Spleen (tissue), 11 donors: ENCODE measurements at regions not wholly inside any gene's neighbourhood (a gene's known extent, or its start where the extent isn't known, plus 50 kb on each side); places are given as distances from the start of the nearest gene placed in this dataset.
A peak's percentile ranks its signal among the peaks of the same experiment; 100 is the strongest.
"Not testable (repeated sequence)": the region's sequence is repeated elsewhere in the genome, so short reads cannot be mapped to it uniquely, and the experiment has no call there.

Experiments used
- DNase-seq: peaks from one replicate; pipeline ENCODE4 v3.0.0-alpha.2; 2020
- H3K27ac ChIP-seq, 8 donors: fragments of 200-600 bp; sonication (generic) in 7 of 8; 1 replicate in 4 of 8; 2 replicates in 4 of 8; pipeline versions ENCODE4 v1.5.0 to v1.8.0; 2016 to 2021; ENCODE audit warnings: inconsistent platforms in 4 of 8, mild to moderate bottlenecking in 4 of 8, moderate library complexity in 1 of 8
- H3K27me3 ChIP-seq, 7 donors: fragments of 200-600 bp; sonication (generic) in 6 of 7; replicated peaks in 1 of 7; 1 replicate in 4 of 7; 2 replicates in 3 of 7; pipeline versions ENCODE4 v1.5.0 to v1.8.0; 2016 to 2021; ENCODE audit warnings: inconsistent platforms in 3 of 7, mild to moderate bottlenecking in 1 of 7
- H3K36me3 ChIP-seq, 6 donors: fragments of 200-600 bp; sonication (generic) in 5 of 6; 1 replicate in 4 of 6; 2 replicates in 2 of 6; pipeline versions ENCODE4 v1.5.0 to v1.8.0; 2016 to 2021; ENCODE audit warnings: inconsistent platforms in 2 of 6
- H3K4me1 ChIP-seq, 6 donors: fragments of 200-600 bp; sonication (generic) in 5 of 6; 1 replicate in 3 of 6; 2 replicates in 3 of 6; pipeline versions ENCODE4 v1.5.0 to v1.8.0; 2016 to 2021; ENCODE audit warnings: inconsistent platforms in 3 of 6
- H3K4me3 ChIP-seq, 8 donors: fragments of 200-600 bp; sonication (generic) in 7 of 8; 1 replicate in 4 of 8; 2 replicates in 4 of 8; pipeline versions ENCODE4 v1.5.0 to v1.8.0; 2016 to 2021; ENCODE audit warnings: inconsistent platforms in 4 of 8, mild to moderate bottlenecking in 4 of 8, moderate library complexity in 2 of 8
- H3K9me3 ChIP-seq, 8 donors: fragments of 200-600 bp; sonication (generic) in 7 of 8; 1 replicate in 4 of 8; 2 replicates in 4 of 8; pipeline versions ENCODE4 v1.5.0 to v1.8.0; 2016 to 2021; ENCODE audit warnings: inconsistent platforms in 4 of 8
- POLR2A ChIP-seq, 3 donors: fragments of 450-650 bp; IDR thresholded peaks; one replicate each; pipeline ENCODE4 v1.5.1; 2017; ENCODE audit warnings: antibody characterized with exemption in 3 of 3, mild to moderate bottlenecking in 1 of 3
- POLR2AphosphoS5 ChIP-seq, 3 donors: sonication (generic); formaldehyde crosslinking; IDR thresholded peaks; one replicate each; pipeline ENCODE4 v1.5.1; 2017; ENCODE audit warnings: antibody characterized with exemption in 3 of 3
- WGBS, 5 donors: extraction: QIAGEN DNeasy Blood & Tissue Kit in 3 of 5; methylation state at CpG; one replicate each; pipeline versions ENCODE4 v1.1.5 to v1.1.7; 2013 to 2018; 5-methylcytosine and 5-hydroxymethylcytosine counted together
- intact Hi-C: fragments of 100-400 bp; cut with DNase I; formaldehyde crosslinking; loops from one replicate; pipeline ENCODE4 v1.15.0; 2023; ENCODE audit warnings: low total_unique reads
- TF ChIP-seq, protein P1 (sequence below), 11 experiments: fragments of 200-600 bp in 7 of 11; fragments of 450-650 bp in 4 of 11; sonication (generic) in 4 of 11; IDR thresholded peaks in 8 of 11; conservative IDR thresholded peaks in 3 of 11; 1 replicate in 7 of 11; 2 replicates in 4 of 11; pipeline versions ENCODE4 v1.4.0 to v1.8.0; 2016 to 2021; ENCODE audit warnings: antibody characterized with exemption in 11 of 11, inconsistent platforms in 4 of 11, mild to moderate bottlenecking in 1 of 11
- donor health status: healthy with polysubstance abuse.
- donor health status: DM: no; HTN: no; CAD: no; lungs with moderate emphysema.
- donor health status: DM: no; HTN: no; CAD: no.
- donor health status: Bipolar disorder and iron deficiency.
- donor health status: healthy.
- donor health status: DM: no; HTN: no; CAD: no.
- donor health status: DM: yes; HTN: yes; CAD: no.

DNA sequence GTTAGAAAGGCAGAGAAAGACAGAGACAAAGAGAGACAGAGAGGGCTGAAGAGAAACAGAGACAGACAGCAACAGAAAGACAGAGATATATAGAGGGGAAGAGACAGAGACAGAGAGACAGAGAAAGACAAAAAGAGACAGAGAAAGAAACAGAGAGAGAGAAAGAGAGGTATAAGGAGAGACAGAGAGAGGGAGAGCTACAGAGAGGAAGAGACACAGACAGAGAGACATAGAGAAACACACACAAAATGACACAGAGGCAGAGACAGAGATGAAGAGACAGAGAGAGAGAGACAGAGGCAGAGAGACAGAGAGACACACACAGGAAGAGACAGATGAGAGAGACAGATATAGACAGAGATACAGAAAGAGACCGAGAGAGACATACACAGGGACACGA lies 168.6 kb downstream of the TMEM121 start:
- 67 to 81% (median 74%) methylated on average over 2 of the region's 2 CpGs for WGBS, 5 donors
- TF ChIP-seq, protein P1, sequence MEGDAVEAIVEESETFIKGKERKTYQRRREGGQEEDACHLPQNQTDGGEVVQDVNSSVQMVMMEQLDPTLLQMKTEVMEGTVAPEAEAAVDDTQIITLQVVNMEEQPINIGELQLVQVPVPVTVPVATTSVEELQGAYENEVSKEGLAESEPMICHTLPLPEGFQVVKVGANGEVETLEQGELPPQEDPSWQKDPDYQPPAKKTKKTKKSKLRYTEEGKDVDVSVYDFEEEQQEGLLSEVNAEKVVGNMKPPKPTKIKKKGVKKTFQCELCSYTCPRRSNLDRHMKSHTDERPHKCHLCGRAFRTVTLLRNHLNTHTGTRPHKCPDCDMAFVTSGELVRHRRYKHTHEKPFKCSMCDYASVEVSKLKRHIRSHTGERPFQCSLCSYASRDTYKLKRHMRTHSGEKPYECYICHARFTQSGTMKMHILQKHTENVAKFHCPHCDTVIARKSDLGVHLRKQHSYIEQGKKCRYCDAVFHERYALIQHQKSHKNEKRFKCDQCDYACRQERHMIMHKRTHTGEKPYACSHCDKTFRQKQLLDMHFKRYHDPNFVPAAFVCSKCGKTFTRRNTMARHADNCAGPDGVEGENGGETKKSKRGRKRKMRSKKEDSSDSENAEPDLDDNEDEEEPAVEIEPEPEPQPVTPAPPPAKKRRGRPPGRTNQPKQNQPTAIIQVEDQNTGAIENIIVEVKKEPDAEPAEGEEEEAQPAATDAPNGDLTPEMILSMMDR (IDR thresholded peaks at IDR 0.05 in 8 of 11, conservative IDR thresholded peaks at IDR 0.05 in 3 of 11), result no peak
- no peak for TF ChIP-seq POLR2AphosphoS5 (IDR thresholded peaks at IDR 0.05)
- no peak for TF ChIP-seq POLR2A (IDR thresholded peaks at IDR 0.05)
- Histone ChIP-seq H3K36me3 (no peaks in the 10 kb centered on the region), H3K27me3 (no peaks in the 10 kb centered on the region), H3K9me3 (no peaks in the 10 kb centered on the region), H3K4me3 (no peak overlapping the region), H3K4me1 (peaks cover 0 to 18% (median 0%) of the 10 kb centered on the region in 6 donors), H3K27ac (peak overlapping the region in 7 of 8 donors; percentile 29 to 77 (median 59))
- DNase-seq, result no peak
- intact Hi-C loops, result no loop called here

DNA sequence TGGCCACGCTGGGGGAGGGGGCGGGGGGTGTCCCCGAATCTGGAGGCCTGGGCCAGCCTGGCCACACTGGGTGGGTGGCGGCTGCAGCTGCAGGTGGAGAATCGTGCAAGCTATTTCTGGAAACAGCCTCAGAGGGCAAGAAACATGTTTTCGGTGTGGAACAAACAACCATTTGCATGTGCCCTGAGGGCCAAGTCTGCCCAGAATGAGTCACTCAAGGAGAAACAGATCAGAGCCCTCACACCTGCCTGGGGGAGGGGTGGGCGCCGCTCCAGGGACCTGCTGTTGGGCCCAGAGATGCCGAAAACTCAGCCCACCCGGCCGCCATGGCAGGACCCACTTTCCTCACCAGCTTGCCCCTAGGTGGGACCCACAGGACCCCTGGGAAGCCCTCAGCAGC lies 170.0 kb downstream of the TMEM121 start:
- peaks cover 0 to 18% (median 0%) of the 10 kb centered on the region in 6 donors for H3K4me1 ChIP-seq
- intact Hi-C loops, H3K9me3 ChIP-seq, H3K36me3 ChIP-seq, DNase-seq, H3K4me3 ChIP-seq, H3K27ac ChIP-seq, H3K27me3 ChIP-seq: not testable (repeated sequence)
- WGBS, 5 donors, result 50% methylated on average over 1 of the region's 11 CpGs; no CpG with 5 or more reads in 4 of the 5 donors

DNA sequence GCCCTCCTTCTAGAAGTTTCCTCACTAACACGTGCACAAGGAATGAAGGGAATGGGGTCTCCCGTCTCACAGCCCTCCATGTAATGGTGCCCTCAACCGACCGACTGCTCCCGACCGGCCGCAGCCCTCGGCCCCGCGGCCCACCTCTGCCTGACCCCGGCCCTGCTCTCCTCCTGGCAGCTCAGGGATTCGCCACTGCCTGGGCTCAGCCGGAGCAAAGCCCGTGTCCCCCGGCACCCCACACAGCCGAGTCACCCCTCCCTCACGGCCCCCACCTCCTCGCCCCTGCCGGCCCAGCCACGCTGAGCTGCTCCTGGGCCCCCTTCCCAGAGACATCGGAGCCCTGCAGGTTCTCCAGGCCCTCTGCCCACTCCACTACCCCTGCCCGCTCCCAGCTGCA lies 171.0 kb downstream of the TMEM121 start:
- 79 to 90% (median 87%) methylated on average over 5 to 21 of the region's 22 CpGs for WGBS, 5 donors
- DNase-seq, result peak; percentile 77

DNA sequence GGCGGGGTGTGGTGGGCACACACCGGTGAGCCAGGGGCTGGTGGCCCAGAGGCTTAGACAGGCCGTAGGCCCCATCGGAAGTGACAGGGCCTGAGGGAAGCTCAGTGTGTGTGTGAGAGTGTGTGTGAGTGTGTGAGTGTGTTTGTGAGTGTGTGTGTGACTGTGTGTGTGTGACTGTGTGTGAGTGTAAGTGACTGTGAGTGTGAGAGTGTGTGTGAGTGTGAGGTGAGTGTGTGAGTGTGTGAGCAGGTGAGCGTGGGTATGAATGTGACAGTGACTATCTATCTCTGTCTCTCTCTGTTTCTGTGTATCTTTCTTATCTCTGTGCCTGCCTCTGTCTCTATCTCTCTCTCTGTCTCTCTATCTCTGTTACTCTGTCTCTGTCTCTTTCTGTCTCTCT lies 171.6 kb downstream of the TMEM121 start:
- WGBS, 5 donors, result 71 to 87% (median 74%) methylated on average over 5 of the region's 5 CpGs
- intact Hi-C loops, H3K27me3 ChIP-seq, H3K36me3 ChIP-seq, H3K4me3 ChIP-seq, H3K9me3 ChIP-seq, DNase-seq: not testable (repeated sequence)
- Histone ChIP-seq H3K4me1 (peaks cover 0 to 17% (median 0%) of the 10 kb centered on the region in 6 donors), H3K27ac (peak overlapping the region in 4 of 8 donors; percentile 69 to 87 (median 78))

More for the DNA sequence above, 171.0 kb downstream of the TMEM121 start:
- peak overlapping the region in 4 of 8 donors; percentile 69 to 87 (median 78) for H3K27ac ChIP-seq
- H3K4me3 ChIP-seq, H3K27me3 ChIP-seq, H3K9me3 ChIP-seq, H3K36me3 ChIP-seq, intact Hi-C loops: not testable (repeated sequence)
- H3K4me1 ChIP-seq, result peaks cover 0 to 17% (median 0%) of the 10 kb centered on the region in 6 donors

DNA sequence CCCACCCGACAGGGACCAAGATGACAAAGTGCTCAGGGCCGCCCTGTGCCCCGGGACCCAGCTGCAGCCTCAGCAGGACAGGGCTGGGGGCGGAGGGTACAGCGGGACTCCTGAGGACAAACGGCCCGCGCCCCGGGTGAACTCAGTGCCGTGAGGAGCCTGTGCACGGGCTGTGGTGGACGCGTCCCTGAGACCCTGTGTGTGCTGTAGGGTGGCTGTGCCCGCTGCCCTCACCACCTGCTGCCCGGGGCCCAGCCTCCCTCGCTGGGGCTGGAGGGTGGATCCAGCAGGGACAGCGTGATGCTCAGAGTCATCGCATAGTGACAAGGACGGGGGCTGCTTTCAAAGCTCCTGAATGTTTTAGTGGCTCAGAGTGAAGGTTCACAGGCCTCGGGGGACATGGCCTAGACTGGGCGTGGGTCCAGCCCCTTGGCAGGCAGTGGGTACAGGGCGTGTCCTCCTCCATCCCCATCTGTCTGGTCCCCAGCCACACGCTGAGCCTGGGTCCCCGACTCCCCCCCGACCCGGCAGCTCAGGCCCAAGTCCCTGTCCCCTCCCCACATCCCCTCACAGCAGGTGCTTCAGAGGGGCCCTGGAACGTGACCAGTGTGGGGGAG lies 172.7 kb downstream of the TMEM121 start:
- peak; percentile 82 for DNase-seq
- intact Hi-C loops, H3K9me3 ChIP-seq, H3K36me3 ChIP-seq, H3K4me3 ChIP-seq, H3K27me3 ChIP-seq: not testable (repeated sequence)
- Histone ChIP-seq H3K4me1 (peaks cover 0 to 14% (median 0%) of the 10 kb centered on the region in 6 donors), H3K27ac (peak overlapping the region in 7 of 8 donors; percentile 52 to 89 (median 77))
- 54 to 76% (median 72%) methylated on average over 3 to 16 of the region's 27 CpGs for WGBS, 5 donors

DNA sequence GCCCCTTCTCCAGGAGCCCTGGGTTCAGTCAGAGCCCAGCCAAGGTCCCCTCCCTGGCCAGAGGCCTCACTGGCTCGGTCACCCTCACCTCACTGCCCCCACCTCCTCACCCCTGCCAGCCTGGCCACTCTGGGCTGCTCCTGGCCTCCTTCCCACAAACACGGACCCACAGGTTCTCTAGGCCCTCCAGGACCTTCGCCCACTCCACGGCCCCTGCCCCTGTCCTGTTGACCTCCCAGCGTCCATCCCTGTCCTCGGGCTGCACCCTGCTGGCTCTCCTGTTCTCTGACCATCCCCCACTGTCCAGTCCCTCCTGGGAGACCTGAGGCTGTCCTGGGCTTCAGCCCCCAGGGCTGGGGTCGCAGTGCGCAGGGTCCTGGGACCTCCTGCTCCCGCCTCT lies 173.3 kb downstream of the TMEM121 start:
- H3K27ac ChIP-seq, result peak overlapping the region in 6 of 8 donors; percentile 45 to 89 (median 75)
- H3K36me3 ChIP-seq, H3K9me3 ChIP-seq, intact Hi-C loops, H3K27me3 ChIP-seq, H3K4me1 ChIP-seq, H3K4me3 ChIP-seq: not testable (repeated sequence)
- DNase-seq, result peak; percentile 82
- 71 to 83% (median 80%) methylated on average over 6 to 9 of the region's 9 CpGs for WGBS, 5 donors

DNA sequence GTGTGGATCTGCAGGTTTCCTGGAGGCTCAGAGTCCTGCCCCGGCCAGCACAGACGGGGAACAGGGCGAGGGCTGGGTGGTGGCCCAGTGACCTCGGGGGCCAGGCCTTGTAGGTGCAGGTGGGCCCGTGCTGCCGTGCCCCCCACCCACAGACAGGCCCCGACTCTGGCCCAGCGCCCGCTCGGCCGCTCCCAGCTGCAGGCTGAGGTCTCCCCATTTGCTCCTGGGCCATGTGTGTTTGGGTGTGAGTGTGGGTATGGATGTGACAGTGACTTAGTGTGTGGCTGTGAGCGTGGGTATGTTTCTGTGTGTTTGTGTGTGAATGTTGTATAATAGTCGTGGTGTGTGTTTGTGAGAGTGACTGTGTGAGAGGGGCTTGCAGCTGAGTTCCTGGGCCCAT lies 173.8 kb downstream of the TMEM121 start:
- H3K9me3 ChIP-seq, result not testable (repeated sequence)
- 71 to 86% (median 79%) methylated on average over 6 to 13 of the region's 13 CpGs for WGBS, 5 donors

More for the DNA sequence above, 173.8 kb downstream of the TMEM121 start:
- H3K36me3 ChIP-seq, H3K4me3 ChIP-seq, H3K27me3 ChIP-seq, intact Hi-C loops, H3K4me1 ChIP-seq: not testable (repeated sequence)
- peak overlapping the region; percentile 45 to 89 (median 72) for H3K27ac ChIP-seq
- DNase-seq, result peak; percentile 83
